VCaP (cell line): ENCODE measurements at regions not wholly inside any gene's neighbourhood (a gene's known extent, or its start where the extent isn't known, plus 50 kb on each side); places are given as distances from the start of the nearest gene placed in this dataset.
"Not testable (repeated sequence)": the region's sequence is repeated elsewhere in the genome, so short reads cannot be mapped to it uniquely, and the experiment has no call there.

Experiments
- H3K27ac ChIP-seq: fragments of 450-650 bp; 2 replicates; pipeline ENCODE4 v1.5.1; 2017
- CTCF ChIP-seq: fragments of 450-650 bp; conservative IDR thresholded peaks from 2 replicates; pipeline ENCODE4 v1.5.1; 2017; ENCODE audit warnings: mild to moderate bottlenecking, moderate library complexity

- H3K27ac ChIP-seq: no peak overlapping the region
- no peak for TF ChIP-seq CTCF
Observed at GRCh38 chr6:12356983-12357972, 67.1 kb downstream of the EDN1 start.

GRCh38 chr6:12359036-12359435, 68.9 kb downstream of the EDN1 start:
- no peak overlapping the region for H3K27ac ChIP-seq
- no peak for TF ChIP-seq CTCF

GRCh38 chr6:12361042-12361765, 71.0 kb downstream of the EDN1 start:
- no peak overlapping the region for H3K27ac ChIP-seq
- no peak for TF ChIP-seq CTCF

- H3K27ac ChIP-seq: not testable (repeated sequence)
Observed at GRCh38 chr6:12363277-12363650, 73.1 kb downstream of the EDN1 start.

- no peak overlapping the region for H3K27ac ChIP-seq
- TF ChIP-seq CTCF: no peak
Observed at GRCh38 chr6:12363651-12364381, 73.7 kb downstream of the EDN1 start.

GRCh38 chr6:12364621-12365020, 74.5 kb downstream of the EDN1 start:
- TF ChIP-seq CTCF: no peak
- peak overlapping the region; percentile 30; the same call in 1 of the 2 replicates for H3K27ac ChIP-seq

- TF ChIP-seq CTCF: no peak
- H3K27ac ChIP-seq: no peak overlapping the region
Observed at GRCh38 chr6:12366731-12367130, 76.6 kb downstream of the EDN1 start.
